Fibroblast of skin of right biceps (primary cell): ENCODE measurements at regions not wholly inside any gene's neighbourhood (a gene's known extent, or its start where the extent isn't known, plus 50 kb on each side); places are given as distances from the start of the nearest gene placed in this dataset.

ENCODE experiments used
- DNase-seq: peaks from one replicate; pipeline ENCODE4 v3.0.0-alpha.2; 2013

DNA sequence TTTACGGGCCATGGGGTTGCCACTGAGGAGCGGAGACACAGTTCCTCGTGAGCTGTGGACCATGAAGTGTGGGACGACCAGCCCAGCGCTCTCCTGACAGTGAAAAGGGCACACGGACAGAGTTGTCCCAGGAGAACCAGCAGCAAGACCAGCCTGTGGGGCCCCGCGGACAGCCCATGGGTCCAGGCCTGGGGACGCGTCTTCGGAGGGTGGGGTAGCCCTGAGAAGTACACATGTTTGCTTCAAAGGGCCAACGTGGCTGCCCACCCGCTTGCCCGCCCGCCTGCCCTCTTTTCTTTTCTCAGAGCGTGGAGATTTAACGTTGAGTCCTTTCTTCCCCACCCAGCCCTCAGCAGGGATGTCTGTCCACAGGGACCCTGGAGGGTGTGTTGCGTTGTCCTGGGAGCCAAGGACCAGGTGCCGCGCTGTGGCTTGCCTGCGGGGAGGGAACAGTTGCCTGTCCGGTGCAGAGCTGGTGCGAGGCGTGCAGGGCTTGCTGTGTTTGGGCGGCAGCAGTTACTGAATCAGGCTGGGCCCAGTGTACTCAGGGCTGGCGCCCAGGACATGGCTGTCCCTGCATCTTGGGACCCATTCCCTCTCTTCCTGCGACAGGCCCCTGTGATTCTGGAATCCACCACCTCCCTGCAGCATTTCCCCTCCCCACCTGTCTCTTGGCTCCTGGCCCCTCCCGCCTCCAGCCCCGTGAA lies 120.1 kb upstream of the HDAC4 start:
- DNase-seq, result no peak

DNA sequence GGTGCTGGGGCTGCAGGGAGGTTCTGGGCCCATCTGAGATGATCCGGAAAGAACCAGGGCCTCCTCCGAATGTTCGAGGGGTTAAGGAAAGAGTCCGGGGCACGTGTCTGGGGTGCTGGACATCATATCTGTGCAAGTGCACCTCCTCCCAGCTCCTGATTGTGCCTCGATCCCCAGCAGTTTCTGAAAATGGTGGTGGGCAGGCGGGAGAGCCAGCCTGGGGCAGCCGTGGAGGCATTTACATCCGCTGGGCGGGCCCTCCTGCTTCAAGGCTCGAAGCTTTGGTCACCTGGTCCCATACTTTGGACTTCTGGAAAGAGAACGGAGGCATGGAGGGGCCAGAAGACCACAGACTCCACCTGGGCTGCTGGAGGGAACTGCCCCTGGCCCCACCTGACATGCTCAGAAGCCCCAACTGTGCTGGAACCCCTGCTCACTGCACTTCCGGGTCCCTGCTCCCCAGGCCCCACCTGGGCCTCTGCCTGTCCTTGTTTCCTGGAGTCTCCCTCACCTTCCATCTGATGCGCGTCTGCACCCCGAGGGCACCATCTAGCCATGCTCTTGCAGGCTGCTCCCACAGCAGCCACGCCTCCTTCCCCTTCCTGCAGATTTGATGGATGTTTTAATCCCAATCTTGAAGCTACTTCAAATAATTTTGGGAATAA lies 119.2 kb upstream of the HDAC4 start:
- no peak for DNase-seq

DNA sequence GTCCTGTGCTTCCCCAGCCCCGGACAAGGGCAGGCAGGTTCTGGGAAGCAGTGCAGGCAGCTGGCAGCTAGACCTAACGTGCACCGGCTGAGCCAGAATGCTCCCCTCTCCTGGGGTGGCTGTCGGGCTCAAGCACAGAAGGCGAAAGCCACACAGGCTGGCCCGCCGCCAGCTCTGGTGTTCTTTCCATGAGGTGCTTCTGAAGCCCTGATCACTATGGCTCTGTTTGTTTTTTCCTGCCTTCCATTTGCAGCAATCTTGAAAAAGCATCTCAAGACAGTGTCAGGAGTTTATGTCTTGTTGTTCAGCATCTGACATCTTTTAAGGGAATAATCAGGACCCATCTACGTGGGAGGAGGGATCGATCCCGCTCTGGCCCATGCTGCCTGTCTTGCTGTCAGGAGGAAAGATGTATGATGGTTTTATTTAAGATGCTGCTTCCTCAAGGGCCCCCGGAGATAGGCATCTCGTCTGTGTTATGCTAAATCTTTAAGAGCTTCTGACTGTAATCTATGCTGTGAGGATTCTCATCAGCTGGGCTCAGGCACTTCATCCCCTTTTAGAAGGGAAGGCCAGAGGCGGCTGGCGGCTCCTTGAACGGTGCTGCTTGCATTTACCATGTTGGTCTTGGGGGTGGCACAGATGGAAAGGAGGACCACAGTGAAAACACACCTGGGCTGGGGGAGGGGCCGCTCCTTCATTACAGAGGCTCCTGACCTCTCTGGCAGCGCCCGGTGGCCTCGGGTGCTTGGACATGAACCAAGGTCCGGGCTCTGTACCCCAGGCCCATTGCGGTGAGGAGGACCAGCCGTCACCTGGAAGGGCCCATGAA lies 118.5 kb upstream of the HDAC4 start:
- DNase-seq, result no peak

DNA sequence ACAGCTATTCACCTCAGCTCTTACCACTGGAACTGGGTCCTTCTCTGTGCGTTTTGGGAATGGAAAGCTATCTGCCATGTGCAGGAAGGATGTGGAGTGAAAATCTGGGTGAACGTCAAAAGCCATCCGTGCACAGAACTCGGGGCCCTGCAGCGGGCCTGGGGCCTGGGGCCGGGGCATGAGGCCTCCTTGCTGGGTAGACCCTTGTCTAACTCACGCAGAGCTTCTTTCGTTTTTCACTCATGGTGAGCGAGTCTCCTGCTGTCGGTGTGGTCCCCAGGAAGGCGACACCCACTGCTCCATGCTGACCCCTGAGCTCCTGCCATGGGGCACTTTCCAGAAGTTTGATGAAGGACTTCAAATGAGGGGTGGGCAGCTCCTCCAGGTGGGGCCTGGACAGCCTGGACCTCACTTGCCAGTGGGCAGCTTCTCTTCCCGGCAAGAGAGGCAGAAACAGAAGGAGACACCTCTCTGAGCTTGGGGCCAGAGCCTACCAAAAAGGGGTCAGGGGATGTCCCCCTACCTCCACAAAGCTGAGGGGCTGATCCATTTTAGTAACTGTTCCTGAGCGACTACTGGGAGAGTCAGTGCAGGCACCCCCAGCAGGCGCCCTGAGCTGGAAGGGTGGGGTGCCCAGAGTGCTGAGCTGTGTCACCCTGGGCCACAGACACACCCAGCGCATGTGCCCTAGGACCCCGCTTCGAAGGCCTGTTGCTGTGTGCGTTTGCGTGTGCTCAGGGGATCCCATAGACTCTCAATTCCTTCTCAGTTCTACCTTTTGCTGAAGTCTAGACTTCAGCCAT lies 117.7 kb upstream of the HDAC4 start:
- no peak for DNase-seq

DNA sequence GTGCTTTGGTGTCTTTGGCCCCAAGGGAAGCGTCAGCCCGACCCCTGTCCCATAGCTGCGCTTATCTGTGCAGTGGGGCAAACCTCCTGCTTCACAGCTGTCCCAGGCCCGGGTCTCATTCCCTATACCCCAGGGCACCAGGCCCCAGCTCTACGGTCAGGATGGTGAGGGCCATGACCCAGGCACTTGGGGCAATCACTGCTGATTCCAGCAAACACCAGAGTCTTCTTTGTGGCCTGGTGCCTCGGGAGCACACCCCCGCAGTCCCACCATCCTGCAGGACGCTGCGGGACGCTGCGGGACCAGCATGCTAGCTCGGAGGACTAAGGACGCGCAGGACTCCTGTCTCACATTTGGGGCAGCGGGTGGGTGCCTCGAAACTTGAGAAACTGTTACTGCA lies 116.9 kb upstream of the HDAC4 start:
- DNase-seq, result no peak

DNA sequence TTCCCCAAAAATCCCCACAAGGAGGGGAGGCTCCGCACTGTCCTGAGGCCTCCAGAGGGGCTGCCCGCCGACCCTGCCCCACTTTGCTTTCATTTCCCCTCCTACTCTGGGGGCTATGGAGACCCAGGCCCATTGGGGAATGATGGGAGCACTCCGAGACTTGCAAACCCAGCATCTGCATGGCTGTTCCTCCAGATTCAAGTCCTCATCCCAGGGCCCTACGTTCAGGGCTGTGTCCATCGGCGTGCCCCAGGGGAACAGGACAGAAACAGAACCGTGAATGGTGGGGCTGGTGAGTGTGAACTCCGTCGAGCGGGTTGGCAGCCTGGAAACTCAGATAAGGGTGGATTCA lies 116.1 kb upstream of the HDAC4 start:
- no peak for DNase-seq

DNA sequence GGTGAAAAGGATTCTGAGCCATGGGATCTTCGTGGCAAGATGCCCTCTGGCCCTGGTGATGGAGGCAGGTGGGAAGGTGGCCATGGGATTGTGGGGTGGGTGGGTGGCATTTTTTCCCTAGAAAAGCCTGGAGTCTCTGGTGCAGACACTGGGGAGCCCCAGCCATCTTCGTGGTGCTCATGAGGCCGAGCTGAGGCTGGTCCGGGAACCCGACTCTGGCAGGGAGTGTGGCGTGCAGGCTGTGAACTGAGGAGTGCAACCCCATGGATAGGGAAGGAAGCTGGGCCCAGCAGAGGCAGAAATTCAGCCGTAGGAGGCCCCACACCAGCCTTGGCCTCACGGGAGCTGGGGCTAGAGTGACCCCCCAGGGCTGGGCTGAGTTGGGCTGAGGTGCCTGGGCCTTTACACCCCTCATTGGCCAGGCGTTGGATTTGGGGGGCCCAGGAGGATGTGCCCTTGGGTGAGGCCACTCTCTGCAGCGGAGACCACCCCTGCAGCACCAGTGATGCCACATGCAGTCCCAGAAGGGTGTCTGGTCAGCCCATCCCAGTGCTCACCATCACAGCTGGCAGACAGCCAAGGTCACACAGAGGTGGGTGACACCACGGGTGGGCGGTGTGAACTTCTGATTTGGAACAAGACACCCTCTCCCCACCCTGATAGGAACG lies 115.6 kb upstream of the HDAC4 start:
- no peak for DNase-seq

DNA sequence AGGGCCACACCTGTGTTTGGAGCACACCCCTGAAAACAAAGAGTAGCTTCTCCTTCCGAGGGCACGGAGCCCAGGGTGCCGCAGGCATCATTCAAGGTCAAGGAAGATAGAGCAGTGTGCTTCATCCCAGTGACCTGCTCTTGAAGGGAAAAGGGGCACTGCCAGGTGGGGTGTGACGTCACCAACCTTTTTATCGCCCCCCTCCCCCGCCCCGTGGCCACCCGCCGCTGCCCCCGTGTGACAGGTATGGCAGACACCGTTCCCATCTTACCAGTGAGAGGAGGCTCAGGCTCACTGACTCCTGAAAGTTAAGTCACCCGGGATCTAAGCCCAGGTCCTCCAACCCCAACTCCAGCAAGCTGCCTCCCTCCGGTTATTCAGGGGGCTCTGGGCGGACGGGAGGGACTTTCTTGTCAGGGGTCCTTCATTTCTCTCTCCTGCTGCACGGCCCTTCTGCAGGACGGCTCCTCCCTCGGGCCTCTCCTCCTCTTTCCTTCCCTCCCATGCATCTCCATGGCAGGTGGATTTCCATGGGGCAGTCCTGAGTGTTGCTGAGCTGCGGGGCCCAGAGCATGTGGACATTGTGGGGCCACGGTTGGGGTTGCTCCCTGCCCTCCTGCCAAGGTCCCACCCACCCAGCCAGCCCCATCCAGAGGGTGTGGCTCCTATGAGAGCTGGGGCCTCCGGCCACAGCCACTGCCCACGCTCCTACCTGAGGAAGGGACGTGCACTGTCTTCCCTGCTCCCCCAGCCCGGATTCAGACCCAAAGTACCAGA lies 114.1 kb upstream of the HDAC4 start:
- no peak for DNase-seq

DNA sequence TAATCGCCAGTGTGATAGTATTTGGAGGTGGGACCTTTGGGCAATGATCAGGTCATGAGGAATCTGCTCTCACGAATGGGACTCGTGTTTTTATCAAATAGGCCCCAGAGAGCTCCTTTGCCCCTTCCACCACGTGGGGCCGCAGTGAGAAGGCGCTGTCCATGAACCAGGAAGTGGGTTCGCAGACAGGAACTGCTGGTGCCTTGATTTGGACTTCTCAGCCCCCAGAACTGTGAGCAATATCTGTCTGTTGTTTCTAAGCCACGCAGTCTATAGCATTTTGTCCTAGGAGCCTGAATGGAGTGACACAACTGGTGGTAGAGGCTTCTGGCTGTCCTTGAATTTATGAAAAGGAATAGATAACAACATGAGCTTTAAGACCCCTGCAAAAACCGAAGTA lies 111.2 kb upstream of the HDAC4 start:
- no peak for DNase-seq

DNA sequence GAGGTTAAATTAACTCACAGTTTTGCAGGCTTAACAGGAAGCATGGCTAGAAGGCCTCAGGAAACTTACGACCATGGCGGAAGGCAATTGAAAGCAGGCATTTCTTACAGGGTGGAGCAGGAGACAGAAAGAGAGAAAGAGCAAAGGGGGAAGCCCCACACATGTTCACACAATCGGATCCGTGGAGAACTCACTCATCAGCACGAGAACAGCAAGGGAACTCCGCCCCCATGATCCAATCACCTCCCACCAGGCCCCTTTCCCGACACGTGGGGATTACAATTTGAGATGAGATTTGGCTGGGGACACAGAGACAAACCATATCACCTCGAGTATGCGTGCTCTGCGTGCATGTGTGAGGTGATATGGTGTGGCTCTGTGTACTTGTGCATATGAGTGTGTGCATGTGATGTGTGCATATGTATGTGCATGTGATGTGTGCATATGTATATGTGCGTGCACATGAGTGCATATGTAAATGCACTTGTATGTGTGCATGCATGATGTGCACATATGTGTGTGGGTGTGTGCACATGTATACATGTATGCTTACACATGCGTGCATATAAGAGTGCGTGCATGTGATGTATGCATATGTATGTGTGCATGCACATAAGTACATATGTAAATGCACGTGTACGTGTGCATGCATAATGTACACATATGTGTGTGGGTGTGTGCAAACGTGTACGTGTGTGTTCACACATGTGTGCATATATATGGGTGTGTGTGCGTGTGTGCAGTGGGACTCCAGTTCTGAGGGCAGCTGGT lies 108.7 kb upstream of the HDAC4 start:
- no peak for DNase-seq

DNA sequence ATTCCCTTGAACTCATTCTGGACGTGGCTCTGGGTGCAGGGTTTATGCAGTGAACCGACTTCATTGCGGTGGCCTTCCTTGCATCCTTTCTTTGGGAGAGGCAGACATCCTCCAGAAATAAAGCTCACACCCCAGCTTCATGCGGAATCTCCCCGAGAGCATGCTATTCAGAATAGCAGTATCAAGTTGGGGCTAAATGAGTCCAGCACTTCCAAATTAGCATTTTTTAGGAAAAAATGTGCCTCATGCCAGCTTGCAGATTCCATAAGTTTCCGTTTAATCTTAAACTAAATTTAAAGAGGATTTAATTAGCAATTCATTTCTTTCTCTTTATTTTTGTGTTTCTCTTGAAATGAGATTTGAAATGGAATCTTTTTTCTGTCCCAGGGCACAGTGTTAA lies 107.4 kb upstream of the HDAC4 start:
- DNase-seq, result no peak

DNA sequence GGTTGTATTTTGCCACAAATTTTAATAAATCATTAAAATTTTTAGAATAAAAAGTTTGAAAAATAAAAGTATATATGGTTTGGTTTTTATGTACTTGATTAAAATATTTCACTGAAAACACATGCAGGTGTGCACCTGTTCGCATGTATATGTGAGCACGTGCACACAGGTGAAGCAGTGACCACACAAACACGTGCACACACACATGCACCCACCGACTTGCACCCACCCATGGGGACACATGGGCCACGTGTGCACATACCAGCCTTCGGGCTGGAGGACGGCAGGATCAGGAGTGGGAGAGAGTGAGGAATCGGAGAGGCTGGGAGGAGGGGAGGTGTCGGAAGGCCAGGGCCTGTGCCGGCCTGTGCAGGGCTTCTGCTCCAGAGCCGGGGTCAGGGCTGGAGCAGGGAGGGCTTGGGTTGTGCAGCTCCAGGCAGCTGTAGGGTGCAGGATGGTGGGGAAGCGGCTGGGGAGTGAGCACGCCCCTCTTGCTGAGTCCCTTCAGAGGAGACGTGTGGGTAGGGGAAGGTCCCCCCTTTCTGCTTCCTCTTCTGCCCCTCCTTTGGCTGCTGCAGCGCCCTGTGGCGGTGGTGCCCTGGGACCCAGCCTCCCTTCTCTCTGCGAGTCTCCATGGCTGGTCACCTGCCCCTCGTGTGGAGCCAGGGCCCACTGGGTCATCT lies 106.9 kb upstream of the HDAC4 start:
- no peak for DNase-seq

DNA sequence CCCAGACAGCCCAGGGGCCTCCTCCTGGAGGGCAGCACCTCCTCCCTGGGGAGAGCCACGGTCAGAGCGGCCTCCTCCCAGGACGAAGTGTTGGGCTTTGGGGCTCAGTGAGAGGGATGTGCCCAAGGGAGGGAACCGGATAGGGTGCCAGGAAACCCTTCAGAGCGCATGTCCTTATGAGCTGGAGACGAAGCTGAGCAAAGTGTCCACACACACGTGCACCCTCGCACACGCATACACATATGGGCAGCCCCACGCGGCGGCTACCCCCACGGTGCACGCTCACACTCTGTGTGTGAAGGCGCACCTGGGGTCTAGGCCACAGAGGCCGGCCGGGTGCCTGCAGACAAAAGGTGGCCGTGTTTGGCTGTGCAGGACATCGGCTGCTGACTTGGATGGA lies 106.1 kb upstream of the HDAC4 start:
- DNase-seq, result no peak

DNA sequence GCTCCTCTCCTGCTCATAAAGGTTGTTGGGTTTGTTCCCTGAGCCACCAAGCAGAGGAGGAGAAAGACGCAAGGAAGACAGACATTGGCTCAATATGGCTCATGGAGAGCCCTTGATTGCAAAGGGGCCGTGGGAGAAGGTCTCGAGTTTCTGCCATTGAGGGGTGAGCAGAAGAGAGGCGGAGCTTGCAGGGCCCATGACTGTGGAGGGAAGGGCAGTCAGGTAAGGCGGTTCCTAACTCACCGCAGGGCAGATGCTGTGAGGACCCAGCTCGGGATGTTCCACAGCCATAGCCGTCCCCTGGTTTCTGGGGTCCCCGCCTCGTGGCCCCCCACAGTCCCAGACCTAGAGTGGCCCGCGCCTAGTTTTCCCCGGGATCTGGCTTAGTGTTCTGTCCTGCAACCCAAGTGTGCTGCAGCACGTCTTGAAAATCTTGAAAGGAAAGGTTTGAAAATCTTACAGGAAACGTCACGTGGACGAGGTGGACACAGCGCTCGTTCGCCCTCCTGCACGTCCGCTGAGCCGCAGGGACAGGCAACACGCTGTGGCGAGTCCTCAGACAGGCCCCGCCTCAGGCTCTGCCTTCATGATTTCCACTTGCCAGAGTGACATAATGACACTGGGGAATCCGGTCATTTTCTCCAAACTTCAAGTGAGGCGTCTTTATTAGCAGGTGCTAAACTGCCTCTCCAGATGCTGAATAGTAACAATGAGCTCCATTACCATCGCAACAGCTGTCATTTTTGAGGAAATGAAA lies 105.5 kb upstream of the HDAC4 start:
- DNase-seq, result no peak

DNA sequence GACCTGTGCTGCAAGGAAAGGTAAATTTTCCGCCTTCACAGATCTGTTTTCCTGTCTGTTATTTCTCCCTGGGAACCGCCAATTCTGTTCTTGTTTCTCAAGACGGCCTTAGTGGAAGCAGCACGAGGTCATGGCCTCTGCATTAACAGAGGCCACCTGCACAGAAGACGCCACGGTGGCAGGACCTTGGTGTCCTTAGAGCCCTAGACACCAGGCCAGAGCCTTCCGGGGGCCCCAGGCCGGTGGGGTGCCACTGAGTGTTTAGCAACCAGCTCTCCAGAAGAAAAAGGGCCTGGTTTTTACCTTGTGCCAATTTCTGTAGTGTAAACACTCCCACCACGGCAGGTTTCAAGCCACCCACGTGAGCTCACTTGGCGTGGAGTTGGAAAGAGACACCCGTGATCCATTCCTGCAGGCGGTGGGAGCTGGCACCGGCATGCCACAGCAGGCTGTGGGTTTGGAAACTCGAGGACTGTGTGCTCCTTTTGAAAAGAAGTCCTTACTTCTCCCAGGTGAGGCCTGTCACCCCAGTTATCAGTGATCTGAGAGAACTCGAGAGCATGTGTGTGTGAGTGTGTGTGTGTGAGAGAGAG lies 103.9 kb upstream of the HDAC4 start:
- DNase-seq, result no peak

DNA sequence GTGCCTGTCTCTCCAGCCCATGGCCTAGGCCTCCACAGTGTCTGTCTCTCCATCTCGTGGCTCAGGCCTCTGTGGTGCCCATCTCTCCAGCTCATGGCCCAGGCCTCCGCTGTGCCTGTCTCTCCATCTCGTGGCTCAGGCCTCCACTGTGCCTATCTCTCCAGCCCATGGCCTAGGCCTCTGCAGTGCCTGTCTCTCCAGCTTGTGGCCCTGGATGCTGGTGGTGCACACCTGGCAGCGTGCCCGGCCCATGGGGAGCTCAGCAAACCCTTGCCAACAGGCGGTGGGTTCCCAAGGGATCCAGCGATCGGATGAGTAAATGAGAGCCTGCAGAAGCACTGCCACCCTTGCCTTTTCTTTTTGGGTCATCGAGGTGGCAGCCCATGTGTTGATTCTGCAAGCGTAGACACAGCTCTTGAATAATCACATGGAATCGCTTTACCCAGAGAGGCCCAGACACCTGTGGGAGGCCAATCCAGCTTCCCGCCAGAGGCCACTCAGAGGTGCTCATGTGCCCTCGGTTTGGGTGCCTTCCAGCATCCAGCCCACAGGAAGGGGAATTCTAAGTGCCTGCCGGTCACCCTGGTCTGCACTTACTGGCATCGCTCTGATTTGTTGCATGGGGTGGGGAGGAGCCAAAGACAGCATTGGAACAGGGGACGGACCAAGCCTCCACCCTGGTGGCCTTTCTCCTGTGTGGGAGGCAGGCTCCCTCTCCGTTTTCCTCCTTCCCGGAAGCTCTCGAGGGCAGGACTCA lies 101.8 kb upstream of the HDAC4 start:
- no peak for DNase-seq

DNA sequence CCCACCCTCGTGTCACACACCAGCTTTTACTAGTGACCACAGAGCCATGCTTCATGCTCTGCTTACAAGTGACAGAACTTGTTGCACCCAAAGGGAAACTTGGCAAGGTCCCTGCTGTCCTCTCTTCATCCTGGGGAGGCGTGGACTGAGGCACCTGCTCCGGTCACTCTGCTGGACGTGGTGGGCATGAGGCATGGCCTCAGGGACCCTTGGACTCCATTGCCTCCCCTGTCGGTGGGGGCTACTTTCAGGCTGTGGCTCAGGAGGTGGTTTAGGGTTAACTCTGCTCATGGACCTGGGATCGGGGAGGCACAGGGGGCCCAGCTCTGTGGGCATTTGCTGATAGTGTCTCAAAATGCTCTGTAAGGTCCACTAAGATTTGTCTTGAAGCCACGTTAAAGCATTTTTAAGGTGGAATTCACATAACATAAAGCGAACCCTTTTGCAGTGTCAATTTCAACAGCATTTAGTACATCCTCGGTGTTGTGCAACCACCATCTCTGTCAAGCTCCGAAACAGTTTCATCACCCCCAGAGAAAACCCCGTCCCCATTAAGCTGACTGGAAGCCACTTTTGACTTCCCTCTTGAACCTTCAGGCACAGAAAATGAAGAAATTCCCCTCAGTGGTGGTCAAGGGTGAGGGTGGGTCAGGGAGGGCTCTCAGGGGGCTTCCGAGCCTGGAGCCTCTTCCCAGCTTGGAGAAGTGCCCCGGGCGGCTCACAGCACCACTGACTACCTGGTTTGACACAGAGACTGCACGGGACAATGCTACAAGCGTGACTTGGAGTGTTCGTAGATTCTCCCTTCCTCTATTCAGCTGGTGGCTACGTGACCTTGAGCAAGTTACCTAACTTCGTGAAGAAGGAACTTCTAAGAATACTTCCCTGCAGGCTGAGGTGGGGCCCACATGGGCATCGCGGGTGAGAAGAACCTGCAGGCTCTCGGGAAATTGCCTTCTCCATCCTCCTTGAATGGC lies 100.0 kb upstream of the HDAC4 start:
- DNase-seq, result no peak
